HFFc6 (cell line): ENCODE measurements at regions not wholly inside any gene's neighbourhood (a gene's known extent, or its start where the extent isn't known, plus 50 kb on each side); places are given as distances from the start of the nearest gene placed in this dataset.

Experiments
- DNase-seq: peaks from one replicate; pipeline ENCODE4 v3.0.0-alpha.2; 2018
- H3K27ac Mint-ChIP-seq: 2 replicates; pipeline ENCODE4 v1.8.0; 2020; ENCODE audit warnings: mild to moderate bottlenecking, mixed read lengths
- H3K27me3 Mint-ChIP-seq: 2 replicates; pipeline ENCODE4 v1.8.0; 2021; ENCODE audit warnings: mild to moderate bottlenecking, moderate library complexity, mixed read lengths; ENCODE audit not compliant: insufficient read depth
- H3K36me3 Mint-ChIP-seq: 2 replicates; pipeline ENCODE4 v1.8.0; 2021; ENCODE audit warnings: low read depth, mixed read lengths
- H3K4me1 Mint-ChIP-seq: 2 replicates; pipeline ENCODE4 v1.8.0; 2020; ENCODE audit warnings: low read depth, mixed read lengths
- H3K4me3 Mint-ChIP-seq: 2 replicates; pipeline ENCODE4 v1.8.0; 2020; ENCODE audit warnings: mild to moderate bottlenecking, moderate library complexity, mixed read lengths
- H3K9me3 Mint-ChIP-seq: 2 replicates; pipeline ENCODE4 v1.8.0; 2020; ENCODE audit warnings: mild to moderate bottlenecking, mixed read lengths
- TF ChIP-seq, protein P1 (sequence below): fragments of 200-600 bp; sonication (generic); IDR thresholded peaks from 2 replicates; pipeline ENCODE4 v1.5.0; 2021; ENCODE audit warnings: antibody characterized with exemption, mild to moderate bottlenecking

DNA sequence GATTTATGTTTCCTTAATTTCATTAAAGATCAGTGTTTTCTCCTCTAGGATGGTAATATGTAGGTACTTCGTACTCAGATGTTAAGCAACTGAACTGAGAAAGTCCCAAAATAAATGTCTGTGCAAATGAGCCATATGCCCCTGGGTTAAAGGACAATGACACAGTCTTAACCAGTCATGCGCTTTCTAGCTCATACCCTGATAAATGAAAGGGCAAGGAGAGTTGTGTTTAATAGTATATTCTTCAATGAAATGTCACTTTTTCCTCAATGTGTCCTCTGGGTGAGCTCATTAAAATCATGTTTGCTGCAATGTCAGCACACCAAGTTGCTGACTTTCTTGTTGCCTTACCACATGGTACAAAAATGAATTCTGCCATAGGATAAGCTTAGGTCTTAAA, 856.3 kb downstream of the TMEM182 start:
- Mint-ChIP-seq H3K4me3 (no peak overlapping the region), H3K9me3 (peaks cover 40% of the 10 kb centered on the region)
- no peak for DNase-seq

DNA sequence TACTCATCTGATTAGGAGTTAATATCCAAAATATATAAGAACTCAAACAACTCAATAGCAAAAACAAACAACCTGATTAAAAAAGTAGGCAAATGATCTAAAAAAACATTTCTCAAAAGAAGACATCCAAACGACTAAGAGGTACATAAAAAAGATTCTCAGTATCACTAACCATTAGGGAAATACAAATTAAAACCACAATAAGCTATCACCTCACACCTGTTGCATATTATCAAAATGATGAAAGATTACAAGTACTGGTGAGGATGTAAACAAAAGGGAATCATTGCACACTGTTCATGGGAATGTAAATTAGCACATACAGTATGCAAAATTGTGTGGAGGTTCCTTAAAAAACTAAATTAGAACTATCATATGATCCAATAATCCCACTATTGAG, 865.5 kb downstream of the TMEM182 start:
- H3K4me1 Mint-ChIP-seq, result no peaks in the 10 kb centered on the region
- no peaks in the 10 kb centered on the region for H3K27me3 Mint-ChIP-seq
- DNase-seq, result no peak
- no peak overlapping the region for H3K4me3 Mint-ChIP-seq
- TF ChIP-seq, protein P1, sequence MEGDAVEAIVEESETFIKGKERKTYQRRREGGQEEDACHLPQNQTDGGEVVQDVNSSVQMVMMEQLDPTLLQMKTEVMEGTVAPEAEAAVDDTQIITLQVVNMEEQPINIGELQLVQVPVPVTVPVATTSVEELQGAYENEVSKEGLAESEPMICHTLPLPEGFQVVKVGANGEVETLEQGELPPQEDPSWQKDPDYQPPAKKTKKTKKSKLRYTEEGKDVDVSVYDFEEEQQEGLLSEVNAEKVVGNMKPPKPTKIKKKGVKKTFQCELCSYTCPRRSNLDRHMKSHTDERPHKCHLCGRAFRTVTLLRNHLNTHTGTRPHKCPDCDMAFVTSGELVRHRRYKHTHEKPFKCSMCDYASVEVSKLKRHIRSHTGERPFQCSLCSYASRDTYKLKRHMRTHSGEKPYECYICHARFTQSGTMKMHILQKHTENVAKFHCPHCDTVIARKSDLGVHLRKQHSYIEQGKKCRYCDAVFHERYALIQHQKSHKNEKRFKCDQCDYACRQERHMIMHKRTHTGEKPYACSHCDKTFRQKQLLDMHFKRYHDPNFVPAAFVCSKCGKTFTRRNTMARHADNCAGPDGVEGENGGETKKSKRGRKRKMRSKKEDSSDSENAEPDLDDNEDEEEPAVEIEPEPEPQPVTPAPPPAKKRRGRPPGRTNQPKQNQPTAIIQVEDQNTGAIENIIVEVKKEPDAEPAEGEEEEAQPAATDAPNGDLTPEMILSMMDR, result no peak
- H3K36me3 Mint-ChIP-seq, result no peaks in the 10 kb centered on the region; the same call in 1 of the 2 replicates
- no peak overlapping the region for H3K27ac Mint-ChIP-seq
- peaks cover 39% of the 10 kb centered on the region for H3K9me3 Mint-ChIP-seq

More for the DNA sequence above, 856.3 kb downstream of the TMEM182 start:
- Mint-ChIP-seq H3K27ac (no peak overlapping the region), H3K27me3 (peaks cover 1% of the 10 kb centered on the region; the same call in 1 of the 2 replicates), H3K36me3 (no peaks in the 10 kb centered on the region; the same call in 1 of the 2 replicates), H3K4me1 (no peaks in the 10 kb centered on the region)
- TF ChIP-seq, protein P1, result no peak

DNA sequence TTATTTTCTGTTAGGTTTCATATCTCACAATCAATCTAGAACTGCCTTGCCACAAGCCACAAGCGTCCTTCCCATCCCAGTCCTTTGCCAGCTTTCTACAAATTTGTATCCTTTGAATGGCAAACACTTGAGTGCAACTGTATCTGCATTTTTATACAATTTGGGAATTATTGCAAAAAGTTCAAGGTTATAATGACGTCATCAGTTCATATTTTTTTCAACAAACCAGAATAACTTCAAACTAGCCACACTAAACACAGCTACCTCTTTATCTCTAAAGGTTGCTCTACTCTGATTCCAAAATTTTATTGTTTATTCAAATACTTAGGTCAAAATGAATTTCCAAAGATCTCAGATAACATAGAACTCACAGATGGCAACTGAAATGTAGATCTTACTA, 877.1 kb downstream of the TMEM182 start:
- DNase-seq, result no peak
- no peaks in the 10 kb centered on the region for H3K4me1 Mint-ChIP-seq
- TF ChIP-seq, protein P1, result no peak
- H3K9me3 Mint-ChIP-seq, result peaks cover 42% of the 10 kb centered on the region
- no peak overlapping the region for H3K4me3 Mint-ChIP-seq
- no peaks in the 10 kb centered on the region for H3K36me3 Mint-ChIP-seq
- no peaks in the 10 kb centered on the region for H3K27me3 Mint-ChIP-seq
- no peak overlapping the region for H3K27ac Mint-ChIP-seq

DNA sequence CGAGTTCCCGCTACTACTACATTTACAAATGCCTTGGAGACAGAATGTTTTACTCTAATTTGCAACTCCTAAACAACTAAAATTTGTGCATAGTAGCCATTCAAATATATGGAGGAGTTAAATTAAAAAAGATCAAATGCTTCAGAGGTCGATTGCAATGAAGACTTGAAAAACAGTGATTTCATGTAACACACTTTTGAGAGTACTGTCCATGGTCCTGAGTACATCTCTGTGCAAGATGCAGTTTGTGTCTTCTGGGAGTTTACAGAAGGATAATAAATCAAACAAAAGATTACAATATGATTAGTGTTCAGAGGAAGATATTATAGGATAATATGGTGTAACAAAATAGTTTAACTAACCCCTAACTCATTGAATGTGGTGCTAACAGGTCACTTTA, 894.7 kb downstream of the TMEM182 start:
- no peaks in the 10 kb centered on the region for H3K27me3 Mint-ChIP-seq
- no peak overlapping the region for H3K27ac Mint-ChIP-seq
- H3K9me3 Mint-ChIP-seq, result peaks cover 22% of the 10 kb centered on the region
- no peaks in the 10 kb centered on the region for H3K36me3 Mint-ChIP-seq
- DNase-seq, result no peak
- H3K4me1 Mint-ChIP-seq, result no peaks in the 10 kb centered on the region
- H3K4me3 Mint-ChIP-seq, result no peak overlapping the region
- TF ChIP-seq, protein P1, result no peak

DNA sequence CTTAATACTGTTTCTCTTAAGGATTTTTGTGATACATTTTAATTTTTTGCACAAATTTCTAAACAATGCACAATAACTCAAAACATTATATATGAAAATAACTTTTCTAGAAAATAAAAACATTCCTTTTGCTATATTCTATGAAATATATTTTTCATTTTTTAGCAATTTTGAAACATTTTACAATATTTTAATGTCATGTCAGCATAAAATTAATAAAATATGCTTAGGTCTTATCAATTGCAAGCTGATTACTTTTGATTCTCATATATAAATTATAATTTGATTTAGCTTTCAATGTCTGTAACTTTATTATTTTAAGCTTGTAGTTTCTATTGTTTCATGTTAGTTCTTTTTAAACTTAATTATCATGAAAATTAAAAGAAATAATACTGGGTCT, 898.7 kb downstream of the TMEM182 start:
- TF ChIP-seq, protein P1, result no peak
- H3K4me3 Mint-ChIP-seq, result no peak overlapping the region
- no peaks in the 10 kb centered on the region for H3K27me3 Mint-ChIP-seq
- no peaks in the 10 kb centered on the region for H3K4me1 Mint-ChIP-seq
- H3K27ac Mint-ChIP-seq, result no peak overlapping the region
- no peak for DNase-seq
- no peaks in the 10 kb centered on the region for H3K36me3 Mint-ChIP-seq
- H3K9me3 Mint-ChIP-seq, result peaks cover 11% of the 10 kb centered on the region

DNA sequence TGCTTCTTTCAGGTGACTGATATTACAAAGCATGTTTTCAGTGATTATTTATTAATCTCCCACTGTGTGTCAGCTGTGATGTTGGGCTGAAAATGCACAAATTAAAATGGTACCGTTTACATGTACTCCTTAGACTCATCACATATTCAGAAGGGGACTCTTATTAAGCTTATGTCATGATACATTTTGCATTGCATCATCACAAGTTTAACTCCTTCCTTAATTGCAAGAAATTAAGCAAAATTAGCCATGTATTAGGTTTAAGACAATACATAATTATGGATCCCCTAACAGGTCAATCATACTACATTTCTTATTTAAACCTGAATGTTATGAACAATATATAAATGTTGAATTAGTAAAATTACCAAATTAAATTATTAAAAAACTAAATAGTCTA, 899.1 kb downstream of the TMEM182 start:
- Mint-ChIP-seq H3K27me3 (no peaks in the 10 kb centered on the region), H3K9me3 (peaks cover 10% of the 10 kb centered on the region), H3K27ac (no peak overlapping the region), H3K4me3 (no peak overlapping the region), H3K36me3 (no peaks in the 10 kb centered on the region), H3K4me1 (no peaks in the 10 kb centered on the region)
- TF ChIP-seq, protein P1, result no peak
- no peak for DNase-seq
